Stomach (tissue), 8 donors: ENCODE measurements at regions not wholly inside any gene's neighbourhood (a gene's known extent, or its start where the extent isn't known, plus 50 kb on each side); places are given as distances from the start of the nearest gene placed in this dataset.

Experiments used
- DNase-seq, 2 donors: peaks; one replicate each; pipeline versions ENCODE4 v3.0.0 to v3.0.0-alpha.2; 2013 to 2019
- H3K27ac ChIP-seq, 5 donors: fragments of 200-600 bp in 4 of 5; sonication (generic) in 4 of 5; one replicate each; pipeline ENCODE4 v1.5.1; 2013 to 2019; ENCODE audit warnings: mild to moderate bottlenecking in 1 of 5, moderate library complexity in 1 of 5
- H3K27me3 ChIP-seq, 3 donors: fragments of 200-600 bp; sonication (generic); one replicate each; pipeline ENCODE4 v1.5.1; 2017 to 2019; ENCODE audit warnings: mixed run types in 1 of 3
- H3K36me3 ChIP-seq, 4 donors: fragments of 200-600 bp; sonication (generic); 1 replicate in 3 of 4; 2 replicates in 1 of 4; pipeline ENCODE4 v1.5.1; 2016 to 2019
- H3K4me1 ChIP-seq, 4 donors: fragments of 200-600 bp; sonication (generic); one replicate each; pipeline ENCODE4 v1.5.1; 2016 to 2019
- H3K4me3 ChIP-seq, 4 donors: fragments of 200-600 bp; sonication (generic) in 3 of 4; one replicate each; pipeline ENCODE4 v1.5.1; 2016 to 2019; ENCODE audit warnings: mild to moderate bottlenecking in 1 of 4
- H3K9me3 ChIP-seq, 4 donors: fragments of 200-600 bp; sonication (generic); one replicate each; pipeline ENCODE4 v1.5.1; 2016 to 2019
- CTCF ChIP-seq, 7 experiments: fragments of 450-650 bp in 4 of 7; fragments of 200-600 bp in 3 of 7; sonication (generic) in 3 of 7; IDR thresholded peaks; one replicate each; pipeline ENCODE4 v1.5.1; 2016 to 2019; ENCODE audit warnings: antibody characterized with exemption in 7 of 7, control low read depth in 2 of 7, mild to moderate bottlenecking in 1 of 7
- EP300 ChIP-seq: sonication (generic); formaldehyde crosslinking; IDR thresholded peaks from one replicate; pipeline ENCODE4 v1.6.1; 2017; ENCODE audit warnings: antibody characterized with exemption
- POLR2A ChIP-seq, 4 donors: fragments of 450-650 bp; IDR thresholded peaks; one replicate each; pipeline ENCODE4 v1.6.1; 2016; ENCODE audit warnings: antibody characterized with exemption in 4 of 4, control low read depth in 2 of 4, mild to moderate bottlenecking in 1 of 4, moderate library complexity in 1 of 4
- POLR2AphosphoS5 ChIP-seq, 3 donors: sonication (generic); formaldehyde crosslinking; IDR thresholded peaks; one replicate each; pipeline ENCODE4 v1.6.1; 2016; ENCODE audit warnings: antibody characterized with exemption in 3 of 3
- WGBS, 5 donors: extraction: QIAGEN DNeasy Blood & Tissue Kit in 3 of 5; methylation state at CpG; one replicate each; pipeline versions ENCODE4 v1.1.5 to v1.1.7; 2013 to 2018; 5-methylcytosine and 5-hydroxymethylcytosine counted together
- intact Hi-C: fragments of 100-400 bp; cut with DNase I; formaldehyde crosslinking; loops from one replicate; pipeline ENCODE4 v1.15.1; 2023; ENCODE audit warnings: low total_unique reads
- donor health status: healthy with polysubstance abuse.
- donor health status: Bipolar disorder and iron deficiency.
- donor health status: healthy.

GRCh38 chr12:118500299-118500698, 123.9 kb downstream of the SUDS3 start:
- Histone ChIP-seq H3K9me3 (peaks cover 0 to 8% (median 0%) of the 10 kb centered on the region in 4 donors), H3K36me3 (no peaks in the 10 kb centered on the region), H3K4me3 (no peak overlapping the region), H3K4me1 (peaks cover 0 to 12% (median 8%) of the 10 kb centered on the region in 4 donors), H3K27me3 (no peaks in the 10 kb centered on the region), H3K27ac (no peak overlapping the region)
- 73 to 88% (median 84%) methylated on average over 7 of the region's 7 CpGs for WGBS, 5 donors
- DNase-seq: no peak
- no peak for TF ChIP-seq POLR2AphosphoS5 (IDR thresholded peaks at IDR 0.05)
- no peak for TF ChIP-seq EP300
- no peak for TF ChIP-seq CTCF (IDR thresholded peaks at IDR 0.05)
- no peak for TF ChIP-seq POLR2A (IDR thresholded peaks at IDR 0.05)
- intact Hi-C loops: no loop called here

GRCh38 chr12:118501489-118501888, 125.1 kb downstream of the SUDS3 start:
- no peak for TF ChIP-seq POLR2AphosphoS5 (IDR thresholded peaks at IDR 0.05)
- no peak for TF ChIP-seq CTCF (IDR thresholded peaks at IDR 0.05)
- TF ChIP-seq EP300: no peak
- no peak overlapping the region for H3K27ac ChIP-seq
- 62 to 82% (median 74%) methylated on average over 3 of the region's 3 CpGs for WGBS, 5 donors

GRCh38 chr12:118503476-118503875, 127.1 kb downstream of the SUDS3 start:
- Histone ChIP-seq H3K9me3 (peaks cover 0 to 8% (median 2%) of the 10 kb centered on the region in 4 donors), H3K4me1 (peaks cover 0 to 3% (median 0%) of the 10 kb centered on the region in 4 donors), H3K27ac (no peak overlapping the region), H3K36me3 (no peaks in the 10 kb centered on the region), H3K27me3 (no peaks in the 10 kb centered on the region), H3K4me3 (no peak overlapping the region)
- WGBS, 5 donors: 72 to 89% (median 84%) methylated on average over 3 of the region's 3 CpGs
- intact Hi-C loops: no loop called here
- DNase-seq: no peak
- no peak for TF ChIP-seq POLR2A (IDR thresholded peaks at IDR 0.05)
- TF ChIP-seq EP300: no peak
- TF ChIP-seq CTCF (IDR thresholded peaks at IDR 0.05): no peak
- TF ChIP-seq POLR2AphosphoS5 (IDR thresholded peaks at IDR 0.05): no peak

More at GRCh38 chr12:118501489-118501888, 125.1 kb downstream of the SUDS3 start:
- peaks cover 0 to 8% (median 0%) of the 10 kb centered on the region in 4 donors for H3K9me3 ChIP-seq
- H3K36me3 ChIP-seq: no peaks in the 10 kb centered on the region
- H3K4me1 ChIP-seq: peaks cover 0 to 12% (median 8%) of the 10 kb centered on the region in 4 donors
- intact Hi-C loops: no loop called here
- no peak overlapping the region for H3K4me3 ChIP-seq
- H3K27me3 ChIP-seq: no peaks in the 10 kb centered on the region
- no peak for DNase-seq

- WGBS, 5 donors: 70 to 88% (median 76%) methylated on average over 5 of the region's 5 CpGs
- TF ChIP-seq POLR2A (IDR thresholded peaks at IDR 0.05) (no peak), EP300 (no peak), CTCF (IDR thresholded peaks at IDR 0.05) (no peak), POLR2AphosphoS5 (IDR thresholded peaks at IDR 0.05) (no peak)
- intact Hi-C loops: no loop called here
- H3K4me1 ChIP-seq: no peaks in the 10 kb centered on the region
- H3K9me3 ChIP-seq: no peaks in the 10 kb centered on the region
- no peaks in the 10 kb centered on the region for H3K36me3 ChIP-seq
- no peak overlapping the region for H3K4me3 ChIP-seq
- no peaks in the 10 kb centered on the region for H3K27me3 ChIP-seq
- no peak for DNase-seq
- no peak overlapping the region for H3K27ac ChIP-seq
These were observed 136.3 kb downstream of the SUDS3 start for GRCh38 chr12:118512669-118513068.
